Transverse colon (tissue), 4 donors: ENCODE measurements at regions not wholly inside any gene's neighbourhood (a gene's known extent, or its start where the extent isn't known, plus 50 kb on each side); places are given as distances from the start of the nearest gene placed in this dataset.

Source experiments
- DNase-seq: peaks from one replicate; pipeline ENCODE4 v3.0.0-alpha.2; 2019
- H3K27ac ChIP-seq, 4 donors: fragments of 200-600 bp; sonication (generic); 2 replicates each; pipeline ENCODE4 v1.5.1; 2016 to 2018; ENCODE audit warnings: inconsistent platforms in 4 of 4
- H3K27me3 ChIP-seq: fragments of 200-600 bp; sonication (generic); 2 replicates; pipeline ENCODE4 v1.5.1; 2017; ENCODE audit warnings: inconsistent platforms
- H3K36me3 ChIP-seq, 4 donors: fragments of 200-600 bp; sonication (generic); 2 replicates each; pipeline ENCODE4 v1.5.1; 2017 to 2019; ENCODE audit warnings: inconsistent platforms in 4 of 4
- H3K4me1 ChIP-seq, 4 donors: fragments of 200-600 bp; sonication (generic); 2 replicates each; pipeline ENCODE4 v1.5.1; 2017 to 2020; ENCODE audit warnings: inconsistent platforms in 4 of 4
- H3K4me3 ChIP-seq, 4 donors: fragments of 200-600 bp; sonication (generic); 1 replicate in 1 of 4; 2 replicates in 3 of 4; pipeline versions ENCODE4 v1.5.1 to v1.6.1; 2017 to 2019; ENCODE audit warnings: inconsistent platforms in 4 of 4
- H3K9me3 ChIP-seq, 2 donors: fragments of 200-600 bp; sonication (generic); 2 replicates each; pipeline ENCODE4 v1.5.1; 2017 to 2019; ENCODE audit warnings: inconsistent platforms in 2 of 2
- EP300 ChIP-seq: sonication (generic); formaldehyde crosslinking; IDR thresholded peaks from one replicate; pipeline ENCODE4 v1.6.1; 2017; ENCODE audit warnings: antibody characterized with exemption, low read depth
- POLR2A ChIP-seq: fragments of 450-650 bp; IDR thresholded peaks from one replicate; pipeline ENCODE4 v1.6.1; 2016; ENCODE audit warnings: antibody characterized with exemption, mild to moderate bottlenecking, moderate library complexity
- POLR2AphosphoS5 ChIP-seq, 3 donors: sonication (generic); formaldehyde crosslinking; IDR thresholded peaks; one replicate each; pipeline ENCODE4 v1.6.1; 2016; ENCODE audit warnings: antibody characterized with exemption in 3 of 3
- WGBS, 2 donors: methylation state at CpG; one replicate each; pipeline ENCODE4 v1.1.5; 2018; ENCODE audit warnings: low coverage in 1 of 2; 5-methylcytosine and 5-hydroxymethylcytosine counted together
- in situ Hi-C, 4 donors: fragments of 200-750 bp; cut with MboI; loops; one replicate each; pipeline versions ENCODE4 v1.15.0 to v1.15.1; 2017; ENCODE audit warnings: low sequenced_read_pairs in 3 of 4, low pct_ligation_motif_present in 1 of 4, low pct_unique_long_range_greater_than_20kb in 1 of 4
- intact Hi-C: fragments of 100-400 bp; cut with DNase I; formaldehyde crosslinking; loops from one replicate; pipeline ENCODE4 v1.15.1; 2023; ENCODE audit warnings: low total_unique reads
- TF ChIP-seq, protein P1 (sequence below), 5 experiments: fragments of 200-600 bp in 3 of 5; fragments of 450-650 bp in 2 of 5; sonication (generic) in 3 of 5; IDR thresholded peaks; 1 replicate in 2 of 5; 2 replicates in 3 of 5; pipeline ENCODE4 v1.5.1; 2016 to 2017; ENCODE audit warnings: antibody characterized with exemption in 5 of 5, inconsistent platforms in 3 of 5, mild to moderate bottlenecking in 2 of 5, moderate library complexity in 1 of 5

GRCh38 chr11:119560961-119561360 is 138.0 kb upstream of the THY1 start:
- Histone ChIP-seq H3K27ac (no peak overlapping the region), H3K9me3 (no peaks in the 10 kb centered on the region), H3K4me3 (no peak overlapping the region), H3K27me3 (no peaks in the 10 kb centered on the region), H3K36me3 (no peaks in the 10 kb centered on the region), H3K4me1 (no peaks in the 10 kb centered on the region)
- intact Hi-C loops = no loop called here
- no peak for DNase-seq
- 86% methylated on average over 4 of the region's 4 CpGs; no CpG with 5 or more reads in 1 of the 2 donors for WGBS, 2 donors
- TF ChIP-seq, protein P1, sequence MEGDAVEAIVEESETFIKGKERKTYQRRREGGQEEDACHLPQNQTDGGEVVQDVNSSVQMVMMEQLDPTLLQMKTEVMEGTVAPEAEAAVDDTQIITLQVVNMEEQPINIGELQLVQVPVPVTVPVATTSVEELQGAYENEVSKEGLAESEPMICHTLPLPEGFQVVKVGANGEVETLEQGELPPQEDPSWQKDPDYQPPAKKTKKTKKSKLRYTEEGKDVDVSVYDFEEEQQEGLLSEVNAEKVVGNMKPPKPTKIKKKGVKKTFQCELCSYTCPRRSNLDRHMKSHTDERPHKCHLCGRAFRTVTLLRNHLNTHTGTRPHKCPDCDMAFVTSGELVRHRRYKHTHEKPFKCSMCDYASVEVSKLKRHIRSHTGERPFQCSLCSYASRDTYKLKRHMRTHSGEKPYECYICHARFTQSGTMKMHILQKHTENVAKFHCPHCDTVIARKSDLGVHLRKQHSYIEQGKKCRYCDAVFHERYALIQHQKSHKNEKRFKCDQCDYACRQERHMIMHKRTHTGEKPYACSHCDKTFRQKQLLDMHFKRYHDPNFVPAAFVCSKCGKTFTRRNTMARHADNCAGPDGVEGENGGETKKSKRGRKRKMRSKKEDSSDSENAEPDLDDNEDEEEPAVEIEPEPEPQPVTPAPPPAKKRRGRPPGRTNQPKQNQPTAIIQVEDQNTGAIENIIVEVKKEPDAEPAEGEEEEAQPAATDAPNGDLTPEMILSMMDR (IDR thresholded peaks at IDR 0.05) = no peak
- TF ChIP-seq POLR2AphosphoS5 (IDR thresholded peaks at IDR 0.05) (no peak), POLR2A (no peak), EP300 (no peak)
- in situ Hi-C loops = no loop called here

GRCh38 chr11:119560291-119560690 is 137.3 kb upstream of the THY1 start:
- intact Hi-C loops (no loop called here), in situ Hi-C loops (no loop called here)
- no peaks in the 10 kb centered on the region for H3K36me3 ChIP-seq
- 29 to 82% methylated on average over 3 to 6 of the region's 6 CpGs for WGBS, 2 donors
- DNase-seq = no peak
- TF ChIP-seq, protein P1 (IDR thresholded peaks at IDR 0.05) = no peak
- TF ChIP-seq POLR2A = no peak
- TF ChIP-seq POLR2AphosphoS5 (IDR thresholded peaks at IDR 0.05) = no peak
- TF ChIP-seq EP300 = no peak
- no peaks in the 10 kb centered on the region for H3K27me3 ChIP-seq
- H3K27ac ChIP-seq = no peak overlapping the region
- H3K4me3 ChIP-seq = no peak overlapping the region
- no peaks in the 10 kb centered on the region for H3K4me1 ChIP-seq
- H3K9me3 ChIP-seq = no peaks in the 10 kb centered on the region

- H3K27ac ChIP-seq = no peak overlapping the region
- intact Hi-C loops = no loop called here
Observed at GRCh38 chr11:119552106-119552485, 129.1 kb upstream of the THY1 start.

GRCh38 chr11:119551420-119552105 is 128.6 kb upstream of the THY1 start:
- Histone ChIP-seq H3K4me3 (no peak overlapping the region), H3K27me3 (no peaks in the 10 kb centered on the region), H3K36me3 (no peaks in the 10 kb centered on the region), H3K27ac (no peak overlapping the region), H3K4me1 (no peaks in the 10 kb centered on the region), H3K9me3 (peaks cover 0 to 3% of the 10 kb centered on the region in 2 donors)
- 49 to 75% methylated on average over 3 to 5 of the region's 5 CpGs for WGBS, 2 donors
- intact Hi-C loops (no loop called here), in situ Hi-C loops (no loop called here)
- DNase-seq = no peak
- TF ChIP-seq POLR2A (no peak), EP300 (no peak), POLR2AphosphoS5 (IDR thresholded peaks at IDR 0.05) (no peak)
- TF ChIP-seq, protein P1 (IDR thresholded peaks at IDR 0.05) = no peak

More at GRCh38 chr11:119552106-119552485, 129.1 kb upstream of the THY1 start:
- DNase-seq = no peak
- peaks cover 0 to 3% of the 10 kb centered on the region in 2 donors for H3K9me3 ChIP-seq
- no peak overlapping the region for H3K4me3 ChIP-seq
- H3K27me3 ChIP-seq = no peaks in the 10 kb centered on the region
- TF ChIP-seq POLR2AphosphoS5 (IDR thresholded peaks at IDR 0.05) (no peak), EP300 (no peak), POLR2A (no peak)
- TF ChIP-seq, protein P1 (IDR thresholded peaks at IDR 0.05) = no peak
- no peaks in the 10 kb centered on the region for H3K36me3 ChIP-seq
- no peaks in the 10 kb centered on the region for H3K4me1 ChIP-seq
- in situ Hi-C loops = no loop called here
